B cell (primary cell): ENCODE measurements at regions not wholly inside any gene's neighbourhood (a gene's known extent, or its start where the extent isn't known, plus 50 kb on each side); places are given as distances from the start of the nearest gene placed in this dataset.

ENCODE experiments used
- EZH2 ChIP-seq: IDR thresholded peaks from 2 replicates; pipeline ENCODE4 v1.6.1; 2012; ENCODE audit warnings: borderline replicate concordance, low read depth, mild to moderate bottlenecking, moderate library complexity, low read length; ENCODE audit not compliant: insufficient read depth, poor library complexity, severe bottlenecking
- TF ChIP-seq, protein P1 (sequence below): fragments of 200-600 bp; IDR thresholded peaks from one replicate; pipeline ENCODE4 v1.8.0; 2022; ENCODE audit warnings: antibody characterized with exemption, mild to moderate bottlenecking

DNA sequence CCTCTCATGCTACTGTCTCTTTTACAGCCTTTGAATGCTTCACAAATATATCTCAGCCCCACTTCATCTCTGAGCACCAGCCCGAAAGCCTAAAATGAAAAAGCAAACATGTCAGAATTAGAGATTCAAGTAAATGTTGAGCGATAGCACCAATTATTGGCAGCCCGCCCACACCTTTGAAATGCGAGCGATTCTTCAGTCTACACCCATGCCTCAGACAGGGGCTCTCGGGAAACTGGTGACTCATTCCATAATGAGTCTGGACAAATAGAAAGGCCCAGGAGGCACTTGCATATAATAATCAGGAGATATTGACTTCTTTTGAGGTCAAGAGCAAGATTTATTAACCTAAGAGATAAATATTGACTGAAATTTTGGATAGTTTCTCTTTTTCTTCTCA is 487.3 kb upstream of the PTBP2 start:
- TF ChIP-seq, protein P1, sequence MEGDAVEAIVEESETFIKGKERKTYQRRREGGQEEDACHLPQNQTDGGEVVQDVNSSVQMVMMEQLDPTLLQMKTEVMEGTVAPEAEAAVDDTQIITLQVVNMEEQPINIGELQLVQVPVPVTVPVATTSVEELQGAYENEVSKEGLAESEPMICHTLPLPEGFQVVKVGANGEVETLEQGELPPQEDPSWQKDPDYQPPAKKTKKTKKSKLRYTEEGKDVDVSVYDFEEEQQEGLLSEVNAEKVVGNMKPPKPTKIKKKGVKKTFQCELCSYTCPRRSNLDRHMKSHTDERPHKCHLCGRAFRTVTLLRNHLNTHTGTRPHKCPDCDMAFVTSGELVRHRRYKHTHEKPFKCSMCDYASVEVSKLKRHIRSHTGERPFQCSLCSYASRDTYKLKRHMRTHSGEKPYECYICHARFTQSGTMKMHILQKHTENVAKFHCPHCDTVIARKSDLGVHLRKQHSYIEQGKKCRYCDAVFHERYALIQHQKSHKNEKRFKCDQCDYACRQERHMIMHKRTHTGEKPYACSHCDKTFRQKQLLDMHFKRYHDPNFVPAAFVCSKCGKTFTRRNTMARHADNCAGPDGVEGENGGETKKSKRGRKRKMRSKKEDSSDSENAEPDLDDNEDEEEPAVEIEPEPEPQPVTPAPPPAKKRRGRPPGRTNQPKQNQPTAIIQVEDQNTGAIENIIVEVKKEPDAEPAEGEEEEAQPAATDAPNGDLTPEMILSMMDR, result no peak
- TF ChIP-seq EZH2, result no peak
